ENCODE measurements at regions not wholly inside any gene's neighbourhood (a gene's known extent, or its start where the extent isn't known, plus 50 kb on each side); places are given as distances from the start of the nearest gene placed in this dataset.

DNA sequence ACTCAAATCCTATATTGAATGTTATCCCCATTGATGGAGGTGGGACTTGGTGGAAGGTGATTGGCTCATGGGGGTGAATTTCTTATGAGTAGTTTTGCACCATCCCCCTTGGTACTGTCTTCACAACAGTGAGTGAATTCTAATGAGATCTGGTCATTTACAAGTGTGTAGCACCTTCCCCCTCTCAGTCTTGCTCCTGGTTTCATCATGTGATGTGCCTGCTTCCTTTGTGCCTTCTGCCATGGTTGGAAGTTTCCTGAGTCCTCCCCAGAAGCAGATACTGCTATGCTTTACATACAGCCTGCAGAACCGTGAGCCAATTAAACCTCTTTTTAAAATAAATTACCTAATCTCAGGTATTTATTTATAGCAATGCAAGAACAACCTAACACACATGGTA lies 302.4 kb upstream of the KITLG start:
- no peaks in the 10 kb centered on the region for H3K27me3 ChIP-seq
- H3K36me3 ChIP-seq: no peaks in the 10 kb centered on the region
- H3K4me3 ChIP-seq: no peak overlapping the region
- H3K9me3 ChIP-seq: no peaks in the 10 kb centered on the region
- H3K27ac ChIP-seq: no peak overlapping the region
- H3K4me1 ChIP-seq: no peaks in the 10 kb centered on the region
- ATAC-seq (no peak), DNase-seq (no peak)
- intact Hi-C loops (cut with DNase I; ENCODE audit: low total_unique reads) (no loop called here), in situ Hi-C loops (cut with MboI; ENCODE audit: low sequenced_read_pairs in 4 of 4) (no loop called here)
- TF ChIP-seq, protein P1, sequence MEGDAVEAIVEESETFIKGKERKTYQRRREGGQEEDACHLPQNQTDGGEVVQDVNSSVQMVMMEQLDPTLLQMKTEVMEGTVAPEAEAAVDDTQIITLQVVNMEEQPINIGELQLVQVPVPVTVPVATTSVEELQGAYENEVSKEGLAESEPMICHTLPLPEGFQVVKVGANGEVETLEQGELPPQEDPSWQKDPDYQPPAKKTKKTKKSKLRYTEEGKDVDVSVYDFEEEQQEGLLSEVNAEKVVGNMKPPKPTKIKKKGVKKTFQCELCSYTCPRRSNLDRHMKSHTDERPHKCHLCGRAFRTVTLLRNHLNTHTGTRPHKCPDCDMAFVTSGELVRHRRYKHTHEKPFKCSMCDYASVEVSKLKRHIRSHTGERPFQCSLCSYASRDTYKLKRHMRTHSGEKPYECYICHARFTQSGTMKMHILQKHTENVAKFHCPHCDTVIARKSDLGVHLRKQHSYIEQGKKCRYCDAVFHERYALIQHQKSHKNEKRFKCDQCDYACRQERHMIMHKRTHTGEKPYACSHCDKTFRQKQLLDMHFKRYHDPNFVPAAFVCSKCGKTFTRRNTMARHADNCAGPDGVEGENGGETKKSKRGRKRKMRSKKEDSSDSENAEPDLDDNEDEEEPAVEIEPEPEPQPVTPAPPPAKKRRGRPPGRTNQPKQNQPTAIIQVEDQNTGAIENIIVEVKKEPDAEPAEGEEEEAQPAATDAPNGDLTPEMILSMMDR (IDR thresholded peaks at IDR 0.05 in 4 of 5, conservative IDR thresholded peaks at IDR 0.05 in 1 of 5): no peak
- no peak for TF ChIP-seq POLR2A (IDR thresholded peaks at IDR 0.05)

DNA sequence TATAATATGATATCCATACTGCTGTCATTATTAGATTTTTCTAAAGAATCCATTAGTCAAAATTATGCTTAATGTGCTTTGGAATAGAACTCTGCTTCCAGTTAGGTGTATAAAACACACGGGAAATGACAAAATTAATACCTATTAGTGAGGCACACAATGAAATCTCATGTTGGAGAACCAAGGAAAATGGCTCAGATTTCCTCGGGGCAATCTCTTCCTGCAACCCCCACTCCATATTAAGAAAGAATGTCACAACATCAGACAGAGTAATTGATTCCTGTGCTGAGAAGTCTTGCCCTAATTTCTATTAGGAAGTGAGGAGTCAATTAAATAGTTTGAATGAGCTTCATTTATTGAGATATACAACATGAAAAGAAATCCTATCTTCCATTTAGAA lies 299.8 kb upstream of the KITLG start:
- in situ Hi-C loops (cut with MboI; ENCODE audit: low sequenced_read_pairs in 4 of 4) (no loop called here), intact Hi-C loops (cut with DNase I; ENCODE audit: low total_unique reads) (no loop called here)
- ATAC-seq (no peak), DNase-seq (no peak)
- Histone ChIP-seq H3K4me1 (no peaks in the 10 kb centered on the region), H3K27me3 (no peaks in the 10 kb centered on the region), H3K9me3 (no peaks in the 10 kb centered on the region), H3K27ac (no peak overlapping the region), H3K36me3 (no peaks in the 10 kb centered on the region), H3K4me3 (no peak overlapping the region)
- TF ChIP-seq, protein P1 (IDR thresholded peaks at IDR 0.05 in 4 of 5, conservative IDR thresholded peaks at IDR 0.05 in 1 of 5): no peak
- no peak for TF ChIP-seq POLR2A (IDR thresholded peaks at IDR 0.05)

DNA sequence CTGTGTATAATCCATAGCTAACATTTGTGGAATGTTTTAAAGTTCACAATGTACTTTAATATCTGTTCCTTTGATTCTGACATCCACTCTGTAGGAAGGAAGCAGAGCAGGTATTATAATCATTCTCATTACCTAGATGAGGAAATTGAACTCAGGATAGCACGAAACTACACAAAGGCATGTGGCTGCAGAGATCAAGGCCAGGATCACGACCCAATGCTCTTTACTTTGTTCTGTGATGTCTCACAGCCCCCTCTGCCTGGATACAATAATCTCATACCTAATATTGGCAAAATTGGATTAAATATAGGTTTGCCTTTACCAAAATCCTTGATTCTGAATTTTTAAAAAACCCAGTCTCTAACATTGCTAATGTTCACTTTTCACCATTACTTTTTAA lies 298.0 kb upstream of the KITLG start:
- no peak for TF ChIP-seq POLR2A (IDR thresholded peaks at IDR 0.05)
- TF ChIP-seq, protein P1 (IDR thresholded peaks at IDR 0.05 in 4 of 5, conservative IDR thresholded peaks at IDR 0.05 in 1 of 5): no peak
- in situ Hi-C loops (cut with MboI; ENCODE audit: low sequenced_read_pairs in 4 of 4): no loop called here
- Histone ChIP-seq H3K9me3 (no peaks in the 10 kb centered on the region), H3K4me3 (no peak overlapping the region), H3K27me3 (no peaks in the 10 kb centered on the region), H3K36me3 (no peaks in the 10 kb centered on the region), H3K4me1 (no peaks in the 10 kb centered on the region), H3K27ac (no peak overlapping the region)
- no peak for DNase-seq
- intact Hi-C loops (cut with DNase I; ENCODE audit: low total_unique reads): no loop called here
- no peak for ATAC-seq

DNA sequence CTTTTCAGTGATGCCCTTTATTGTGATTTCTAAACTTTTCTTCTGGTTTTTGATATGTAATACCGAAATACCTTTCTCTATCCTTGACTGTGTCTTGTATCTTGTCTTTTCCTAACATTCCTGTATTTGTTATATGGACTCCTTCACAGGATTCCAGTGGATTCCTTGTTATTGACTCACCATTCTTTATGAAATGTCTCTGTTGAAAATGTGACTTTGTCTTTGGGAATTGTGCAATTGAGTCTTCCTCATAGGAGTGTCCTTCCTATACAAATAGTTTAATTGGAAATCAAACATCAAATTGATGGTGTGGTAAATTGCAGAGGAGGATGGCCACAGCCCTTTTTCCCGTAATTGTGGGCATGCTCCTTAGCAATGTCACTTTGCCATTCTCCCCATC lies 296.6 kb upstream of the KITLG start:
- H3K9me3 ChIP-seq: no peaks in the 10 kb centered on the region
- no peak for DNase-seq
- no peak for TF ChIP-seq POLR2A (IDR thresholded peaks at IDR 0.05)
- TF ChIP-seq, protein P1 (IDR thresholded peaks at IDR 0.05 in 4 of 5, conservative IDR thresholded peaks at IDR 0.05 in 1 of 5): no peak
- H3K4me1 ChIP-seq: no peaks in the 10 kb centered on the region
- H3K27ac ChIP-seq: no peak overlapping the region
- in situ Hi-C loops (cut with MboI; ENCODE audit: low sequenced_read_pairs in 4 of 4) (no loop called here), intact Hi-C loops (cut with DNase I; ENCODE audit: low total_unique reads) (no loop called here)
- H3K27me3 ChIP-seq: no peaks in the 10 kb centered on the region
- H3K36me3 ChIP-seq: no peaks in the 10 kb centered on the region
- H3K4me3 ChIP-seq: no peak overlapping the region
- ATAC-seq: no peak

DNA sequence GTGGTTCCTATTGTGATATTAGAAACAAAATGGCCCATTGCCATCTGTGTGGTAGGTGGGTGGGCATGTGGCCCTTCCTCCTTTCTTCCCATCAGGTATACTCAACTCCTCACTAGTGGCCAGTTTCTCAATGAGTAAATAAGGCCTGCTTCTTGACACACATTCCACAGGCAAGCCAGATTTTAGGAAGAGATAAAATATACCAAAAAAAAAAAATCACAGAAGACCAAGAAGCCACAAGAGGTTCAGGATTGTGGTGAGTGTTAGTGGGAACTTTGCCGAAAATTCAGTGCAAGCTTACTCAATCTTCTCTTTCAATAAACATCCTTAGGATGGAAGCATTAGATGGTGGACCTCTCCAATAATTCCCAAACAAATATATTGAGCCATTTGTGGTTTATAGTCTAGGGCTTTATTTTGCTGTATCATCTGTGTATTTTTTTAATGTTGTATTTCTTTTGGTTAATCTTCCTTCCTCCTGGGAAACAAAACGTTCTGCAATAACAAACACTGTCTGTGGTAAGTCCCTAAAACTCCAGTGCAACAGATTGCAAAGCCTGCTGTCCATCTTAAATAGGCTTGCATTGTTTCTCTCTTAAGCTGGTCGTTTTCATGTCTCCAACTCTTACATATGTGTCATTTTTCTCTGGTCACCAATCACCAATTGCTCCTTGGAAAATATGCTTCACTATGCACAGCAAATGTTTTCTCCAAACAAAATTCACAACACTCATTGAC lies 289.9 kb upstream of the KITLG start:
- no peak for DNase-seq
- Histone ChIP-seq H3K9me3 (no peaks in the 10 kb centered on the region), H3K4me1 (no peaks in the 10 kb centered on the region), H3K36me3 (no peaks in the 10 kb centered on the region), H3K4me3 (no peak overlapping the region), H3K27me3 (no peaks in the 10 kb centered on the region), H3K27ac (no peak overlapping the region)
- intact Hi-C loops (cut with DNase I; ENCODE audit: low total_unique reads): no loop called here
- ATAC-seq: no peak
- in situ Hi-C loops (cut with MboI; ENCODE audit: low sequenced_read_pairs in 4 of 4): no loop called here
- TF ChIP-seq, protein P1 (IDR thresholded peaks at IDR 0.05 in 4 of 5, conservative IDR thresholded peaks at IDR 0.05 in 1 of 5): no peak
- no peak for TF ChIP-seq POLR2A (IDR thresholded peaks at IDR 0.05)
